Hepatocyte (in vitro differentiated cells): ENCODE measurements at regions not wholly inside any gene's neighbourhood (a gene's known extent, or its start where the extent isn't known, plus 50 kb on each side); places are given as distances from the start of the nearest gene placed in this dataset.
"Not testable (repeated sequence)": the region's sequence is repeated elsewhere in the genome, so short reads cannot be mapped to it uniquely, and the experiment has no call there.

Experiments
- DNase-seq: peaks from one replicate; pipeline ENCODE4 v3.0.0-alpha.2; 2016; ENCODE audit warnings: low spot score
- H2AFZ ChIP-seq: fragments of 200-600 bp; sonication (generic); 2 replicates; pipeline ENCODE4 v1.6.0; 2016; ENCODE audit warnings: antibody characterized with exemption, mild to moderate bottlenecking
- H3K27ac ChIP-seq: fragments of 200-600 bp; sonication (generic); 2 replicates; pipeline ENCODE4 v1.5.1; 2016; ENCODE audit warnings: mild to moderate bottlenecking
- H3K27me3 ChIP-seq: fragments of 200-600 bp; sonication (generic); 2 replicates; pipeline ENCODE4 v1.6.1; 2016
- H3K36me3 ChIP-seq: fragments of 200-600 bp; sonication (generic); replicated peaks from 2 replicates; pipeline ENCODE4 v1.5.1; 2016; ENCODE audit warnings: low read depth; ENCODE audit not compliant: insufficient read depth
- H3K4me1 ChIP-seq: fragments of 200-600 bp; sonication (generic); 2 replicates; pipeline ENCODE4 v1.5.1; 2016; ENCODE audit warnings: mild to moderate bottlenecking, moderate library complexity; ENCODE audit not compliant: insufficient read depth
- H3K4me2 ChIP-seq: fragments of 200-600 bp; sonication (generic); 2 replicates; pipeline ENCODE4 v1.6.0; 2016
- H3K4me3 ChIP-seq: fragments of 200-600 bp; sonication (generic); 2 replicates; pipeline ENCODE4 v1.5.1; 2016; ENCODE audit warnings: mild to moderate bottlenecking
- H3K79me2 ChIP-seq: fragments of 200-600 bp; sonication (generic); 2 replicates; pipeline ENCODE4 v1.6.0; 2017; ENCODE audit warnings: mild to moderate bottlenecking
- H3K9me2 ChIP-seq: fragments of 200-600 bp; sonication (generic); replicated peaks from 2 replicates; pipeline ENCODE4 v1.6.0; 2017; ENCODE audit warnings: mild to moderate bottlenecking; ENCODE audit not compliant: insufficient read depth
- H3K9me3 ChIP-seq: fragments of 200-600 bp; sonication (generic); 2 replicates; pipeline ENCODE4 v1.5.1; 2016; ENCODE audit warnings: low read depth, mild to moderate bottlenecking
- H4K20me1 ChIP-seq: fragments of 200-600 bp; sonication (generic); 2 replicates; pipeline ENCODE4 v1.6.0; 2016; ENCODE audit warnings: mild to moderate bottlenecking; ENCODE audit not compliant: insufficient read depth, poor library complexity, severe bottlenecking
- CTCF ChIP-seq: fragments of 200-600 bp; sonication (generic); IDR thresholded peaks from 2 replicates; pipeline ENCODE4 v1.5.1; 2016; ENCODE audit warnings: antibody characterized with exemption, mild to moderate bottlenecking; ENCODE audit not compliant: poor library complexity
- EZH2 ChIP-seq: fragments of 200-600 bp; sonication (generic); IDR thresholded peaks from 2 replicates; pipeline ENCODE4 v1.6.1; 2016; ENCODE audit warnings: antibody characterized with exemption, mild to moderate bottlenecking, borderline replicate concordance
- EZH2phosphoT487 ChIP-seq: fragments of 200-600 bp; sonication (generic); IDR thresholded peaks from one replicate; pipeline ENCODE4 v1.6.1; 2018; ENCODE audit warnings: antibody characterized with exemption, mild to moderate bottlenecking, low read depth, moderate library complexity; ENCODE audit not compliant: unreplicated experiment, severe bottlenecking
- WGBS: methylation state at CpG from one replicate; pipeline ENCODE4 v1.1.6; 2016; ENCODE audit warnings: low lambda C conversion rate; ENCODE audit errors: missing lambda C conversion rate; 5-methylcytosine and 5-hydroxymethylcytosine counted together

DNA sequence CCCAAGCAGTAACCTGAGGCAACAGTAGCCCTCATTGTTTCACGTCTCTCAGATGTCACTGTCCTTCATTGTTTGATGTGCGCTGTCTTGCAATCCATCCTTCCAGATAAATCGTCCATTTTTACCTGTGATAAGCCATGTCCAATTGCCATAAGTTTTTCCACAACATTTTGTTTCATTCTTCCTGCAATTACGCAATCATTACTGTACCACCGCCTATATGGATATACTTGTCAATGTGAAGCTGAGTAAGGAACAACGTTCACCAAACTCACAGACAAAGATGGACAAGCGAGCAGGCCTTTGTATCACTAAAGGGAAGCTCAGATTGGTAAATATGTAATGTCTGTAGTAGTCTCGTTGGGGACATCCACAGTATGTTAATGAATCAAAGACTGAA, 452.5 kb upstream of the NDN start:
- not testable (repeated sequence) for DNase-seq, H3K27me3 ChIP-seq
- 79% methylated on average over 8 of the region's 8 CpGs for WGBS

GRCh38 chr15:24145070-24145469, 458.0 kb upstream of the NDN start:
- H3K4me3 ChIP-seq, H3K9me3 ChIP-seq, H3K9me2 ChIP-seq, H2AFZ ChIP-seq, H3K79me2 ChIP-seq, H4K20me1 ChIP-seq, H3K36me3 ChIP-seq, H3K4me2 ChIP-seq, DNase-seq, H3K4me1 ChIP-seq, H3K27me3 ChIP-seq, H3K27ac ChIP-seq: not testable (repeated sequence)
- WGBS, result 82% methylated on average over 8 of the region's 8 CpGs

More for the DNA sequence above, 452.5 kb upstream of the NDN start:
- not testable (repeated sequence) for H3K9me2 ChIP-seq, H4K20me1 ChIP-seq, H3K79me2 ChIP-seq, H2AFZ ChIP-seq, H3K4me3 ChIP-seq, H3K9me3 ChIP-seq, H3K4me1 ChIP-seq, H3K36me3 ChIP-seq, H3K4me2 ChIP-seq, H3K27ac ChIP-seq

GRCh38 chr15:24146251-24146650, 459.1 kb upstream of the NDN start:
- no peaks in the 10 kb centered on the region for H4K20me1 ChIP-seq
- H3K79me2 ChIP-seq, result no peaks in the 10 kb centered on the region
- no peak overlapping the region for H3K27ac ChIP-seq
- no peak for DNase-seq
- no peaks in the 10 kb centered on the region for H3K9me2 ChIP-seq
- H3K27me3 ChIP-seq, result no peaks in the 10 kb centered on the region
- no peak overlapping the region for H3K4me2 ChIP-seq
- TF ChIP-seq EZH2 (no peak), CTCF (no peak), EZH2phosphoT487 (no peak)
- no peaks in the 10 kb centered on the region for H3K36me3 ChIP-seq
- H3K4me3 ChIP-seq, result no peak overlapping the region
- H2AFZ ChIP-seq, result no peak overlapping the region
- no peaks in the 10 kb centered on the region for H3K9me3 ChIP-seq
- WGBS, result 81% methylated on average over 2 of the region's 2 CpGs
- H3K4me1 ChIP-seq, result no peaks in the 10 kb centered on the region

DNA sequence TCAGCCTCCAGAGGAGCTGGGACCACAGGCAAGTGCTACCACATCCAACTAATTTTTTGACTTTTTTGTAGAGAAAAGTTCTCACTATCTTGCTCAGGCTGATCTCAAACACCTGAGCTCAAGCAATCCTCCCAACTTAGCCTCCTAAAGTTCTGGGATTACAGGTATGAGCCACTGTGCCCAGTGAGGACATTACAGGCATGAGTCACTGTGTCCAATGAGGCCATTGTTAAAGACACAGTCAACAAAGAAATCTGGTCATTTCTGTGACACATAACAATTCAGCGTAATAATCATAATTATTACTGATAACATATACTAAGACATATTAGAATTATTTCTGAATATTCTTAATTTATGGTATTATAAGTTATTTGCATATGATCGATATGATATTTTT, 463.4 kb upstream of the NDN start:
- H3K79me2 ChIP-seq, result no peaks in the 10 kb centered on the region
- no peak for DNase-seq
- WGBS, result 89% methylated on average over 2 of the region's 2 CpGs
- H3K4me3 ChIP-seq, result no peak overlapping the region
- H2AFZ ChIP-seq, result no peak overlapping the region
- H3K4me1 ChIP-seq, result no peaks in the 10 kb centered on the region
- H3K27ac ChIP-seq, result no peak overlapping the region
- no peaks in the 10 kb centered on the region for H3K9me3 ChIP-seq
- TF ChIP-seq EZH2 (no peak), CTCF (no peak), EZH2phosphoT487 (no peak)
- H4K20me1 ChIP-seq, result no peaks in the 10 kb centered on the region
- H3K9me2 ChIP-seq, result no peaks in the 10 kb centered on the region
- no peak overlapping the region for H3K4me2 ChIP-seq
- no peaks in the 10 kb centered on the region for H3K27me3 ChIP-seq
- H3K36me3 ChIP-seq, result no peaks in the 10 kb centered on the region

DNA sequence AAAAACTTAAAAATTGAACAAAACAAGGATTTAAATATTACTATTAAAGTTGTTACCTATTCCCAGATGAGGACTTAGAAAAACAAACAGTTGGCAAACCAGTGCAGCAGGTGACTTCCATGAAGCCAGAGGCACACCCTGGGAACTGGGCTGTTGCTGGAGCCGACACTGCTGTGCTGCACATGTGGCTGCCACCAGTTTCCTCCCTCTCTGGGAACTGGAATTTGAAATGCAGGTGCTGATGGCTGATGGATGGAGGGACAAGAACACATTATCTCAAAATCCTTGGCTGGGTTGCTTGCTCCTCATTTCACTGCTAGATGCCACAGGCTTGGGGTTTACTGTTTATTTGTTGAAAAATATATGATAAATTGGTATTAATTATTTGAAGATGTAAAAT, 471.2 kb upstream of the NDN start:
- DNase-seq, H4K20me1 ChIP-seq, H3K36me3 ChIP-seq, H3K9me2 ChIP-seq, H3K9me3 ChIP-seq, H3K79me2 ChIP-seq, H3K27ac ChIP-seq, H3K27me3 ChIP-seq, H3K4me2 ChIP-seq, H3K4me3 ChIP-seq, H2AFZ ChIP-seq, H3K4me1 ChIP-seq: not testable (repeated sequence)
- 71% methylated on average over 1 of the region's 1 CpG for WGBS

- H3K4me2 ChIP-seq, H3K79me2 ChIP-seq, H3K4me3 ChIP-seq, H3K27ac ChIP-seq, H3K4me1 ChIP-seq, H3K9me3 ChIP-seq, DNase-seq, H2AFZ ChIP-seq, H3K36me3 ChIP-seq, H3K27me3 ChIP-seq, H4K20me1 ChIP-seq, H3K9me2 ChIP-seq: not testable (repeated sequence)
- WGBS, result 82% methylated on average over 3 of the region's 3 CpGs
Measured at GRCh38 chr15:24165512-24165911, 478.4 kb upstream of the NDN start.

DNA sequence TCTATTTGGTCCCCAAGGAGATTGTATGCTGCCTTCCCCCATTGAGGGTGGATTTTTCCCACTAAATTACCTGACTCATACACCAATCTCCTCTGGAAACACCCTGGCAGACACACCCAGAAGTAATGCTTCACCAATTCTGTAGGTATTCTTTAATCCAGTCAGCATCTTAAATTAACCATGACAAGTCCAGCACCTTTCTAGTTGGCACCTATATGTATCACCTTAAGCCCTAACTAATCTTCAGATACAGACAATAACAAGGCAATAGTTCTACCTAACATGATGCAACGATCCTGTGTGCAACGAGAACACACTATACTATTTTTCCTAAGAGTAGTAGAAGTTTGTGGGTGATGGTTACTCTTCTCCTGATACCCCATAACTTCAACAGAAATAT, 473.3 kb upstream of the NPAP1 start:
- 49% methylated on average over 2 of the region's 2 CpGs for WGBS

More for the DNA sequence above, 473.3 kb upstream of the NPAP1 start:
- not testable (repeated sequence) for H3K36me3 ChIP-seq, H2AFZ ChIP-seq, H3K9me3 ChIP-seq, DNase-seq, H3K27ac ChIP-seq, H3K4me2 ChIP-seq, H3K4me3 ChIP-seq, H3K9me2 ChIP-seq, H3K4me1 ChIP-seq, H3K27me3 ChIP-seq, H3K79me2 ChIP-seq, H4K20me1 ChIP-seq
